Activated CD4-positive, alpha-beta T cell treated with anti-CD3 and anti-CD28 coated beads for 4 hours (primary cell): ENCODE measurements at regions not wholly inside any gene's neighbourhood (a gene's known extent, or its start where the extent isn't known, plus 50 kb on each side); places are given as distances from the start of the nearest gene placed in this dataset.

Experiments used
- DNase-seq, 2 donors: peaks; one replicate each; pipeline ENCODE4 v3.0.0-alpha.2; 2020

DNA sequence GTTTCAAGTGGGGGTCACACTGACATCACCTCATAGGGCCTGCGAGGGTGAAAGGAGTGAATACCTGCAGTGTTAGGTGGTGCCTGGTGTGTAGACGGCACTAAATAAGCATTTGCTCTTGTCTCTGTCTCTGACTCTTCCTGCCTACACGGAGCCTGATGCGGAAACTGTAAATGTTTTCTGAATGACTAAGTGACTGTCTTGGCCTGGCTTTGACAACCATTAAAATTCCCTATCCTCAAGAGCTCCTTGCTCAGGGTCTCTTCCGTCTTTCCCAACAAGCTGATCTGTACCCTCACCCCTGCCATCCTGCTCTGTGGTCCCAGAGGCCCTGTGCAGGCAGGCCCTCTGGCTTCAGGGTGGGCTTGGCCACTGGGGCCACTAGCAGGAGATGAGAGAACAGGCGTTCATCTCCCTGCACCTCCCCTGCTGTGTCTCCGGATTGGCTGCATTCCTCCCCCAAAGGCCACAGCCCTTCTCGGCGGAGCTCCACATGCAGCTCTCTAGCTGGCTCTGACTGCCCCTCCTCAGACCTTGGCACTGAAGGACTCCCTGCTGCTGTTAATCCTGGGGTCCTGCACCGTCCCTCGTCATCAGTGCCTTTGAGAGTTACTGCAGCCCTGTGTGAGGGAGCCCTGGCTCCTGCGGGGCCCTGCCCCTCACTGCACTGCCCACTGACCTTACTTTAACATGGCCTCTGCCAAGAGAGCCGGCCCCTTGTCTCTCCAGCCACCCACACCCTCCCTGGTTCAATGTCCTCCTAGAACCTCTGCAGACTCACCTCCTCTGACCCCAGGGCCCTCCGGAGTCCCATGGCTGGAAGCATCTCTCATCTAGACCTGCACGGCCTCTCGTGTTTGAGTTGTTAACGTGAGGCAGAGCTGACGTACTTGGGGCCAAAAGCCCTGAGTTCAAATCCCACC lies 211.1 kb downstream of the MATN1 start:
- no peak for DNase-seq

DNA sequence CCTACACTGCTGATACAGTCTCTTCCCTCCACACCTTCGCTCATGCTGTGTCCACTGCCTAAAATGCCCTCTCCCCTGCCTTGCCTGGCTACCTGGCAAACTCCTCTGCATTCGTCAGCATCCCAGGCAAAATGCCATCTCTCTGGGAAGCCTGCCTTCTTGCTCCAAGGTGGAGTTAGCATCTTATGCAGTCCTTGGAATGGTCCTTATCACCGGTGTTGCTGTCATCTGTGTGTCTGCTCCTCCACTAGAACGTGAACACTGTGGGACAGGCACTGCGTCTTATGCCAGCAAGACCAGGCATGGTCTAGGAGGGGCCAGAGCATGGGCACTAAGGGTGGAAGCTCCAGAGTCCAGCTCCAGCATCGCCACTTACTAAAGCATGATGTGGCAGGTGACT lies 211.8 kb downstream of the MATN1 start:
- no peak for DNase-seq

DNA sequence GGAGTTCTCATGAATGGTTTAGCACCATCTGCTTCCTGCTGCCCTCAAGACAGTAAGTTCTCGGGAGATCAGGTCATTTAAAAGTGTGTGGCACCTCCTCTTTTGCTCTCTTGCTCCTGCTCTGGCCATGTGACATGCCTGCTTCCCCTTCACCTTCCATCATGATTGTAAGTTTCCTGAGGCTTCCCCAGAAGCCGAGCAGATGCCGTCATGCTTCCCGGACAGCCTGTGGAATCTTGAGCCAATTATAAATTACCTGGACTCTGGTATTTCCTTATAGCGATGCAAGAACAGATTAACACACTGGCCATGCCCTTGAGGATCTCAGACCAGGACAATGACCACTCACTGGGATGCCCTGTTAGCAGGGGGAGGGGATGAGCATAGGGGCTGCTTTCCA lies 212.3 kb downstream of the MATN1 start:
- no peak for DNase-seq

DNA sequence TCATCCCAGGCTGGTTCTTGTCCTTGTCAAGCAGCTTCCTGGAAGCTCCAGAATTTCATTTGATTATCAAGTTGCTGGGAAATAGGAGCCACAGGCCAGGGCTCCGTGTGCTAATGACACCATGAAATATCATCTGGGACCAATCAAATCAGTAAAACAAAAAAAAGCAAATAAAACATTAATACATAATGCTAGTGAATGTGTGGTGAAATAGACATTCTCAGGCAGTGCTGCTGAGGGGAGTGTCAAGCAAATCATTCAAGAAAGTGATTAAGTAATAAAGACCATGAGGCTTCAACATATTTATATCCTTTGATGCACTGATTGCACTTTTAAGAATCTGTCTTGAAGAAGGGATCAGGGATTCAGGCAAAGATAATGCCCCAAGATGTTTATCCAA lies 213.7 kb downstream of the MATN1 start:
- DNase-seq: no peak

DNA sequence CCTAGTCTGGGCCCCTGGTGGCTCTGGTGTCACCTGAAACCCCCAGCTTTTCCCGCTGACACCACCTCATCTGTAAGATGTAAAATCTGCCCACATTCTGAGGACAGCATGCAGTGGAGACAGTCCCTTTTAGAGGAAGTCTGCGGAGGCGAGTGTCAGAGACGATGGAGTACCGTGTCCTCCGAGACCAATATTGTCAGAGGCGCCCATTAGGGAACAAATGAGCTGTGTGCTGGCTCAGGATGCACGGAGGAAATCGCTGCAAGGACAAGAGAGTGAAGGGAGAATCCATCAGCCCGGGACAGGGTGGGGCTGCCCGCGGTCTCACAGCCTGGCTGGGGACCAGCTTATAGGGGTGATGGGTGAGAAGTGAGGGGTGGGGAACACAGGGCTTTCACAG lies 214.8 kb downstream of the MATN1 start:
- DNase-seq: no peak

DNA sequence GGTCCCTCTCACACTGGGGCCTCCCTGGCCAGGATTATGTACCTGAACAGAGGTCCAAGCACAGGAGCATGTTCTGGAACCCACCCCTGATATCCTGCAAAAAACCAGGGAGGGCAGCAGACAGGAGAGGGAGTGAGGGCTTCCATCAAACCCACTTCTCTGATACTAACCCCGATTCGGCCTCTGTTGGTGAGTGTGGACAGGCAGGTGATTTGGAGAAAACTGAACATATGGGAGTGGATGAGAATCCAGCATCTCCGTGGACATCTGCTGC lies 215.3 kb downstream of the MATN1 start:
- no peak for DNase-seq

DNA sequence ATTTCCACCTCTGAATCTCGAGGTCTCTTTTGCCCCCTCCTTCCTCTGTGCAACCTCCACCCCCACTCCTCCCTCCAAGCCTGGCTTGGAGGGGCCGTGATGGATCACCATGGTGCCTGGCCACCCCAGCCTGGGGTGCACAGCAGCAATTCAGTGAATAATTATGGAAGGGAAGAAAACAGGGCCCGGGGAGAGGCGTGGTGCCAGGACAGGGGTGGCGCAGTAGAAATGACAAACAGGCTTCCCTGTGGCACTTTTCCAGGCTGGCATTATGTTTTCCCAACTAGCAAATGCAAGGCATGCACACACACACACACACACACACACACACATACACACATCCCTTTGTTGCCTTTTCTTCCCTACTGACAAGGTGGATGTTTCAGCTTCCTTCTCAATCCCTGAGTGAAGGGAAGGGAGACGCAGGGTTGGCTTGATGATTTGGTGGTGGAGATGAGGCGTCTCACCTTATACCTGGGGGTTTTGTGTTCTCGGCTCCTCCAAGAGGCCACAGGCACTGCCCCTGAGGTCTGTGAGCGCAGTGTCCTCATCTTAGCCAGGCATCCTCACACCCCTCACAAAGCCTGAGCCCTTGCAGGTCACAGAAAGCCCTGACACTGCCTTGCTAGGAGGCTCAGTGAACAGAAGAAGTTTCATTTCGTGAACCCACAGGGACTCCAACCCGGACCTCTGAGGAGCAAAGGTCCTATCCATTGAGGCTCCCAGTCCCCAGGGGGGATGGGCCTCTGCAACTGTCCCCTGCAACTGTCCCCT lies 215.8 kb downstream of the MATN1 start:
- no peak for DNase-seq

DNA sequence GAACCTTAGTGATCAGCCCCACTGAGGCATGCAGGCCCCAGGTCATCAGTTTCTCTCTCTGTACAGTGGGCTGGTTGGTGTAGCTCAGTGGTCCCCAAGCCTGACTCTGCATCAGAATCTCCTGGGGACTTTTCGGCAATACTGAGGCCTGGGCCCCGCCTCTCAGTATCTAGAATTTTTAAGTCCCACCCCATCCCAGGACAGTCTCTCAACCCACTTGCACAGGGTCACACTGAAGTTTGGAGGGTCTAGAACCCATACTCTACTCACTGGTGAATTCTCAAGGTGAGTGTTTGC lies 216.4 kb downstream of the MATN1 start:
- DNase-seq: no peak

DNA sequence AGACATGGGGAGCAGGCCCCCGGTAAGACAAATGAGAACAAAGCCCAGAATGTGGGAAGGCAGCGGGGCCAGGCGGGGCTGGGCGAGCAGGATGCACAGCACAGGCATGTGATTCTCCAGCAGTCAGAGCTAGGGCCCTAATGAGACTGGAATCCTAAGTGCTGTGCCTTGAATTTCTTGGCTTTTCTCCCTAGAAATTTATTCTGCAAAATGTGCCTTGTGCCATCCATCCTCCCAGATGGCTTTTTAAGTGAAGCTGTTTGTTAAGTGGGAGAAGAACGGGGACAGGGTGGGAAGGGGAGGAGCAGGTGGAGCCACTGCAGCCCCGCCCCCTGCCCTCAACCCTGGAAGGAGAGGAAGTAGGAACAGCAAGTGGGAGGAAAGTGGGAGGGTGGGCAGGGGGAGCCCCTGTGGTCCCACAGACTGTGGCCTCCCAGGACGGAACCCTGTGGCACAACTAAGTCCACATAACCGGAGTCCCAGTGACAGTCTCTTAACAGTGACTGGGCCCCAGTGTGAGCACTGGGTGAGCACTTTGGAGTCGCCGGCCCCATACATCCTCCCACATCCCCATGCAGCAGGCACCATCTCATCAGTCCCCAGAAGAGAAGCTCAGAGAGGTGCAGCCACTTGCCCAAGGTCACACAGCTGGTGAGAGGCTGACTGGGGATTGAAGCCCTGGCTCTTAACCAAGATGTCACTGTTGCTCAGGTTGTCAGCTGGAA lies 216.9 kb downstream of the MATN1 start:
- DNase-seq: no peak

DNA sequence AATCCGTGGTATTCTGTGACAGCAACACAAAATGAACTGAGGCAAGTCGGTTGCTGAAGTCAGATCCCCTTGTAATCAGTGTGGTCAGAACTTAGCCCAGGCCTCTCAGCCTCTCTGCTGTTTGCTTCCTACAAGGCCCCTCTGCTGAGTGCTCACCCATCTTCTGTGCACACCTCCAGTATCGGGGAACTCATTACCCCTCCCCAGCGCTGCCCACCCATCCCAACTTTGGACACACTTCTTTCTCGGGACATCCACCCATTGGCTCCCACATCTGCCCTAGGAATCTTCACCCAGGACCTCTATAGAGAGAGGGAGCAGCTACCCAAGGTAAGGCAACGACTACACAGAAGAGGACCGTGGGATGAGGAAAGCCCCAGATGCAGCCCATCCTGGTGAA lies 217.5 kb downstream of the MATN1 start:
- DNase-seq: no peak

DNA sequence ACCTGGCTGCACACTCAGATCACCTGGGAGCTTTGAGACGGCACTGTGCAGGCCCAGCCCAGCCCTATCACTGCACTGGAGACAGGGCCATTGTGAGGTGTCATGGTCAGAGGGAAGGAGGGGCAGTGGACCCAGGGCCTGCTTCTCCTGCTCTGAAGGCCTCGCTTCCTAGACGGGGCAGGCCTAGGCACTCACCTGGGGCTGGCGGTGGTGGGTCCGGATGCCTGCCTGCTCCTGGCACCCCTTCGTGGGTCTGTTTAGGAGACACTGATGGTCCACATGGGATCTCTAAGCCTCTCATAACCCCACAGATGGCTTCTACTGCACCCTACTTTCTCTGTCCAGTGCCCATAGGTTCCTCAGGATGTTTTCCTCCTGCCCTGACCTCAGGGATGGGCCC lies 230.9 kb downstream of the MATN1 start:
- DNase-seq: no peak

DNA sequence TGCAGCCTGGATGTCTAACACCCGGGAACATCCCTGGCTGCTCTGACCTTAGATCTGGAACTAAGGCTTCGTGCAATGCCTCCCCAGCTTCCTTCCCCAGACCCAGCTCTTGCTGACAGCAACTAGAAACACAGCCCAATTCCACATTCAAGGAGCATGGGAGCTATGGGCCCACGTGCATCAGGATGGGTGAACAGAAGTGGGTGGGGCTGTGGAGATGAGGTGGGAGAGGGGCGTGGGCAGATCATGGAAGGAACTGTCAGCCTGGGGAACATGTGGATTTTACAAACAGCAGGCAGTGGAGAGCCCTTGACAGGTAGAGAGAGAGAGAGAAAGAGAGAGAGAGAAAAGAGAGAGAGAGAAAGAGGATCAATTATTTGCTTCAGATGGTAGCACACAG lies 231.6 kb downstream of the MATN1 start:
- DNase-seq: no peak

DNA sequence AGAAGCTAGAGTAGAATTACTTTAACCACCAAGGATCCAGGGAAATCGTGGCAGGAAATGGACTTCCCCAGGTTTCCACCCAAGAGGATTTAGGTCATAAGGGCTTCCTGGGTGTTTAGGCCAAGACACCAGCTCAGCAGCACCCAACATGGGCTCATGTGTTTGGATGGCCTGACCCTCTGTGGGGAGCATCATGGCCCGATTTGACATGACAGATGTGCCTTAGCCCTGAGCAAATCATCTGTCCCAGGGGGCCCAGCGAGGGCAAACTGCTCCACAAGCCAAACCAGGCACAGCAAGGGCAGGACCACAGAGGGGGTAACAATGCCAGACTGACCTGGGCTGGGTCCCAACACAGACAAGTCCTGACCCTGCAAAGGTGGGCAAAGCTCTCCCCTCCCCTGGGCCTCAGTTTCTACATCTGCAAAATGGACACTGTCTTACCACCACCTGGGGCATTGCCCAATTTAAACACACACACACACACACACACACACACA lies 232.8 kb downstream of the MATN1 start:
- DNase-seq: no peak

DNA sequence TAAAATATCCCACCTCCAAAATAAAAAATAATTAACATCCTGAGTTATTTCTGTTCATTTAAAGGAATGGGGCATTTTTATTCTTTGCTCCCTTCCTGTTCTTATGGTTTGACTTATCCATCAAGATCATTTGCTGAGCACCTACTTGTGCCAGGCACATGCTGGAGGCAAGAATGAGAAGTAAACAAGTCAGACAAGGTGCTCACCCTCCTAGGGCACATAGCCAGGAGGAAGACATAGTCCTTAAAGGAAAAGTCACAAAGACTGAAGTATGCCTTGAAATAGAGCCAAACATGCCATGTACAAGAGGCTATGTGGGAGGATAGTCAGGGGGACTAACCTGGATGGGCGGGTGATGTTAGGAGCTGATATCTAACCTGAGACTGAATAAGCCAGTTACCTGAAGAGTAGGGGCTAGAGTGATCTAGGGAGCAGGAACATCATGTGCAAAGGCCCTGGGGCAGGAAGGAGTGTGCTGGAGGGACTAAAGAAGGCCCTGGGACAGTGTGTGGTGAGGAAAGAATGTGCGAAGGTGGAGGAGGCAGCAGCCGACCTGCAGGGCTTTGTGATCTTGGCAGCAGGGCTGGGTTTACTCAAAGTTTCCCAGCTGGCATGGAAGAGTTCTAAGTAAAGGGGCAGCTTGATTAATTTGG lies 233.5 kb downstream of the MATN1 start:
- no peak for DNase-seq

DNA sequence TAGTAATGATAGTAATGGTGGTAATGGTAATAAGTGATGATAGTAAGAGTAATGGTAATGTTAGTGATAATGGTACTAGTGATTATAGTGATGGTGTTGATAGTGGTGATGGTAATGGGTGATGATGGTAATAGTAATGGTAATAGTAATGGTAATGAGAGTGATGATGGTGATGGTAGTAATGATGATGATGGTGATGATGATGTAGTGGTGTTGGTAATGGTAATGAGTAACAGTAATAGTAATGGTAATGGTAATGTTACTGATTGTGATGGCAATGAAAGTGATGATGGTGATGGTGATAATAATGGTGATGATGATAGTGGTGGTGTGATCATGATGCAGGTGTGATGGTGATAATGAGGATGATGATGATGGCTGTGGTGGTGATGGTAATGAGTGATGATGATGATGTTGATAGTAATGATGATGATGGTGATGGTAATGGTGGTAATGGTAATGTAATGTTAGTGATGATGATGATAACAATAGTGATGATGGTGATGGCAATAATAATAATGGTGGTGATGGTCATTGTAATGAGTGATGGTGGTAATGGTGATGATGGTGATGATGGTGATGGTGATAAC lies 235.0 kb downstream of the MATN1 start:
- no peak for DNase-seq

DNA sequence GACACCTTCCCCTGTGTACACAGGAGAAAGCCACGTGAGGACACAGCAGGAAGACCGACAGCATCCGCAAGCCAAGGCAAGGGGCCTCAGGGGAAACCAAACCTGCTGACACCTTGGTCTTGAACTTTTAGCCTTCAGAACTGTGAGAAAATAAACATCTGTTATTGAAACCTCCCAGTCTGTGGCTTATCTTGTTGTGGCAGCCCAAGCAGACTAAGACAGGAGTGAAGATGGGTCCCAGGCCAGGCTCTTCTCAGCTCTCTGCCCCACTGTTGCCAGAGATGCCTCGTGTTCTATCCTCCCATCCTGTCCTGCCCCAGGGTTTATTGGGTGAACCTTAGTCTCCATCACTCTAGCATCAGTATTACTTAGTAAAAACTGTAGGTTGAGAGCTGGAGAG lies 236.3 kb downstream of the MATN1 start:
- no peak for DNase-seq

DNA sequence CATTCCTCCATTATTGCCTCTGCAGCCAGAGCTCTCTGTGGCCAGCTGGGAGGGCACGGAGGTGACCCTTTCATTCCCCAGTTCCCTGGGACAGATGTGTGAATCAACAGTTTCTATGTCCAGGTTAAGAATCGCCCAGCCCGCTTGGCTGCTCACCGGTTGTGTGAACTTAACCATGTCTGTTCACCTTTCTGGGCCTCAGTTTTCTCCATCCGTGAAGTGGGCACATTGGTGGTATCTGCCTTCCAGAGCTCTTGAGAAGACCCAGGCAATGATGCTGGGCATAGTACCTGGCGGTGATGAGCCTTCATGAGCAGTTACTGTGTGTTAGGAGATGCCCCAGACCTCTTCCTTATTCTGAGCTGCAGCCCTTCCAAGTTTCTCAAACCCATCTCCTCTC lies 238.3 kb downstream of the MATN1 start:
- DNase-seq: no peak

DNA sequence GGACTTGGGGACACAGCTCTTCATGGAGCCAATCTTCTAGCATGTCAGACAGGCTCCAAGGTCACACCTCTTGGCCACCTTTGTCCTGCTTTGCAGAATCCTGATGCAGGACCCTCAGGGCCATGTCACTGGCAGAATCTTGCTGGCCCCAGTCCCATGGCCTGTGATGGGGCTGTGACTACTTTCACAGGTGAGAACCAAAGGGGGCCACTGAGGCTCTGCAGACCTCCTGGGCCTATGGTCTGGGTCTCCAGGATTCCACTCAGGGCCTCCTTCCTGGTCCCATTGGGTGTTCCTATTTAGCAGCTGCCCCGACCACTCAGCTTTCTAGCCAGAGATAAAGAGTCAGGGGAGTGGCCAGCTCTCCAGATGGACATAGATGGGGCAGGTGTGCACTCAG lies 238.7 kb downstream of the MATN1 start:
- no peak for DNase-seq

DNA sequence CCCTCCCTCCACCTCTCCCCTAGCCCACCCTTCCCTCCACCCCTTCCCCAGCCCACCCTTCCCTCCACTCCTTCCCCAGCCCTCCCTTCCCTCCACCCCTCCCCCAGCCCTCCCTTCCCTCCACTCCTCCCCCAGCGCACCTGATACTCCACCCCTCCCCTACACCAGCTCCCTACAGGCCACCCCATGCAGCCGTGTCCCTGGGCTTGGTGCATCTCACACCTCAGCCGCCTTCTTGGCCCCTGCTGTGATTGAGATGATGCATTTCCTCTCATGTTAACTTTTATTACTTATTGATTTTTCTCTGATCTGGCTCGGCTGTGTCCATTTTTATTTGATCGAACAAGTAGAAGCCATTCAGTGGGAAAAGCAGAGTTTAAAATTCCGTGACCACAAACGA lies 243.8 kb downstream of the MATN1 start:
- DNase-seq: no peak

DNA sequence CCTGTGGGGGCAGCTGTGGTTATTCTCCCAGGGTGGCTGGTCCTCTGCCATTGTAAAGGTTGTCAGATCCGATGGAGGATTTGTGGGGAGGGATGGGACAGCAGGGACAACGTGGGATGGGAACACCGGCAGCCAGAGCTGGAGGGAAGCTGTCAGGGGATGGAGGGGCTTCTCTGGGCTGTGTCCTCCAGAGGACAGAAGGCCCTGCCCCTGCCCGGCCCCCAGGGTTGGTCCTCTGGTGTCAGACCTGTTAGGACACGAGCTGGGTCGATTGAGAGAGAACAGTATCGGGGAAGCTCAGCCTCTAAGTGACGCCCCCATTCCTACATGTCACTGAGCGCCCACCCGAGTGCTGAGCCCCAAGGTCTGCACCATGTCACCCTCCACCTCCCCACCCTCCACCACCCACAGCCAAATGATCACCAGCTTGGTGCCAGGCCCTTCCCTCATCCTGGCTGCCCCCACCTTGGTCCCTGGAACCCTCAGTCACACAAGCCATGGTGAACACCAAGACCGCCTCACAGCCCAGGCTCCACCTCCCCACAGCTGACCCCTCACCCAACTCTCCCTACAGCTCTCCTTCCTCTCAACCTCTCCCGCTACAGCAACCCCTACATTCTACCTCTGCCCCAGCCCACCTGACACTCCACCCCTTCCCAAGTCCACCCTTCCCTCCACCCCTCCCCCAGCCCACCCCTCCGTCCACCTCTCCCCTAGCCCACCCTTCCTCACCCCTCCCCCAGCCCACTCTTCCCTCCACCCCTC lies 244.4 kb downstream of the MATN1 start:
- no peak for DNase-seq

DNA sequence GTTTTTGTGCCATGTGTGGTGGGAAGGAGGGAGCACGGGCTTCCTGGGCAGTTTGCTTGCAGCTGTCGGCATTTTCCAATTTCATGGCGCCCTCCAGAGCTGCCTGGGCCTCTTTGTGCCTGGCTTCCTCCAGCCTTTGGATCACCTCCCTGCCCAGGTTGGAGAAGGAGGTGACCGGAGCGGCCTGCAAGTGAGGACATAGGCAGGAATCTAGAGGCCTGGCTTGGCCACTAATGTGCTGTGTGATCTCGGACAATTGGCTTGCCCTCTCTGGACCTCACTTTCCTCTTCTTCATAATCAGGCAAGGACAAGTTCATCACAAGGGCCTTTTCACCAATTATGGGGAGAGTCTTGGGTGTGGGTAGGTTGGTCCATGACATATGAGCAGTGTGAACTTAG lies 245.1 kb downstream of the MATN1 start:
- no peak for DNase-seq

DNA sequence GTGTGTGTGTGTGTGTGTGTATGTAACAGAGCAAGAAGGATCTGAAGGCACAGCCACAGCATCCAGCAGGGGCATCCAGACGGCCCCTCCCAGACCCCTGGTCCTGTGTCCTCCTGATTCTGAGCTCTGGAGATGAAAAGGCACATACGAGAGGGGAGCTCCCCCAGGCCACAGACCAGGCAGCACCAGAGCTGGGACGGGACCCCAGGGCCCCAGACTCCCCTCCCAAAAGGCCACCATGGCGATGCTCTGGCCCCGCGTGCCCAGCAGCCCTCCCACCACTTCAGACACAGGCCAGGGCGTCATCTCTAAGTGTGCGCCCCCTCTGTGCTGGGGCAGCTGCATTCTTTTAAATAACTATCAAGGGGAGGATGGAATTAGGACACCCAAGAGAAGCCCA lies 245.8 kb downstream of the MATN1 start:
- no peak for DNase-seq
